NCI-H1694 (cell line): ENCODE measurements at regions not wholly inside any gene's neighbourhood (a gene's known extent, or its start where the extent isn't known, plus 50 kb on each side); places are given as distances from the start of the nearest gene placed in this dataset.
"Not testable (repeated sequence)": the region's sequence is repeated elsewhere in the genome, so short reads cannot be mapped to it uniquely, and the experiment has no call there.

Experiments used
- DNase-seq: peaks from one replicate; lab custom pipeline; 2025; lab: John Stamatoyannopoulos, UW

- DNase-seq: no peak
Measured at GRCh38 chr15:31487811-31488436, 161.3 kb downstream of the KLF13 start.

- peak; percentile 27 for DNase-seq
Measured at GRCh38 chr15:31488437-31489204, 162.0 kb downstream of the KLF13 start.

- DNase-seq: no peak
Measured at GRCh38 chr15:31489281-31489680, 162.6 kb downstream of the KLF13 start.

GRCh38 chr15:31489801-31490646 is 163.4 kb downstream of the KLF13 start:
- DNase-seq: no peak

GRCh38 chr15:31494786-31495185 is 168.2 kb downstream of the KLF13 start:
- no peak for DNase-seq

GRCh38 chr15:31495281-31495680 is 168.6 kb downstream of the KLF13 start:
- DNase-seq: no peak

- no peak for DNase-seq
Measured at GRCh38 chr15:31497838-31498237, 171.2 kb downstream of the KLF13 start.

GRCh38 chr15:31498329-31498728 is 171.7 kb downstream of the KLF13 start:
- no peak for DNase-seq

- DNase-seq: no peak
Measured at GRCh38 chr15:31498756-31499155, 172.1 kb downstream of the KLF13 start.

GRCh38 chr15:31499236-31499952 is 172.8 kb downstream of the KLF13 start:
- no peak for DNase-seq

- no peak for DNase-seq
Measured at GRCh38 chr15:31499953-31500765, 173.5 kb downstream of the KLF13 start.

- no peak for DNase-seq
Measured at GRCh38 chr15:31500766-31501449, 174.3 kb downstream of the KLF13 start.

GRCh38 chr15:31501536-31502157 is 175.0 kb downstream of the KLF13 start:
- DNase-seq: no peak

GRCh38 chr15:31502541-31503229 is 176.1 kb downstream of the KLF13 start:
- no peak for DNase-seq

GRCh38 chr15:31503256-31503655 is 176.6 kb downstream of the KLF13 start:
- no peak for DNase-seq

- no peak for DNase-seq
Measured at GRCh38 chr15:31503758-31504461, 177.3 kb downstream of the KLF13 start.

GRCh38 chr15:31504462-31504839 is 177.8 kb downstream of the KLF13 start:
- no peak for DNase-seq

- not testable (repeated sequence) for DNase-seq
Measured at GRCh38 chr15:31507573-31507972, 180.9 kb downstream of the KLF13 start.

- no peak for DNase-seq
Measured at GRCh38 chr15:31508656-31509055, 182.0 kb downstream of the KLF13 start.
